Astrocyte of the hippocampus (primary cell): ENCODE measurements at regions not wholly inside any gene's neighbourhood (a gene's known extent, or its start where the extent isn't known, plus 50 kb on each side); places are given as distances from the start of the nearest gene placed in this dataset.

ENCODE experiments used
- DNase-seq: peaks from one replicate; pipeline ENCODE4 v3.0.0; 2011; ENCODE audit warnings: low read depth, low spot score

DNA sequence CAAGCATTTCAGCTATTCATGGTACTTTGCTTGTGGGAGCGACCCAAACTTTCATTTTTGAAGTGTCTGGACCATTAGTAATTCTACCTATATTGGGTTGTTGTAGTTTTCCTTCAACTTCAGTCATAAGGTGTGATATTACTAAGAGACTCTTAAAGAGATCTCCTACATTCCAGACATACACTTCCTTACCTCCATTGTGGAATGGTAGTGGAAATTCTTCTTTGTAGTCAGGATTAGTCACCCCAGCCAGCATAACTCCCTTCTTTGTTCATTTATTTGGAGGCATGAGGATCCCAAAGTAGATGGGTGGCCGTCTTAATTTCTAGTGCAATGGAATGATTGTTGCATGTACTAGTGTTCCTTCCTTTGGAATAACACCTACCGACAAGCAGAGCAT is 991.4 kb downstream of the ARAP2 start:
- DNase-seq, result peak; percentile 14

DNA sequence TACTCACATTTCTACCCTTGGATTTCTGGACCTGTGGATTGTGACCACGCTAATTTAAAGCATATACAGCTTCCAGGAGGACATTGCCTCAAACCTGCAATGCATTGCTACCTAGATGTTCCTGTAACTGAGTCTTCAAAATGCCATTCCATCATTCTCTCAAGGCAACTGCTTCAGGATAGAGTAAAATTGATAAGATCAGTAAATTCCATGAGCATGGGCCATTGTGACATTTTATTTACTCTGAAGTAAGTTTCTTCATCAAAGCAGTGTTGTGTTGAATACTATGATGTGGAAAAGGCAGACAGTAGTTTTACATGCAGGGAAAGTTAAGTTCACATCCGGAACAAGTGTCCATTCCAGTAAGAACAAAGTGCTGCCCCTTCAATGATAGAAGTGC is 991.0 kb downstream of the ARAP2 start:
- no peak for DNase-seq

- no peak for DNase-seq
These were observed 957.9 kb downstream of the ARAP2 start for GRCh38 chr4:35286434-35286833.

- peak; percentile 0 for DNase-seq
These were observed 943.1 kb downstream of the ARAP2 start for GRCh38 chr4:35300996-35301774.

- no peak for DNase-seq
These were observed 928.9 kb downstream of the ARAP2 start for GRCh38 chr4:35315419-35315818.

- no peak for DNase-seq
These were observed 918.3 kb downstream of the ARAP2 start for GRCh38 chr4:35325908-35326453.

GRCh38 chr4:35342833-35343232 is 901.5 kb downstream of the ARAP2 start:
- no peak for DNase-seq

GRCh38 chr4:35347276-35347675 is 897.0 kb downstream of the ARAP2 start:
- no peak for DNase-seq

DNA sequence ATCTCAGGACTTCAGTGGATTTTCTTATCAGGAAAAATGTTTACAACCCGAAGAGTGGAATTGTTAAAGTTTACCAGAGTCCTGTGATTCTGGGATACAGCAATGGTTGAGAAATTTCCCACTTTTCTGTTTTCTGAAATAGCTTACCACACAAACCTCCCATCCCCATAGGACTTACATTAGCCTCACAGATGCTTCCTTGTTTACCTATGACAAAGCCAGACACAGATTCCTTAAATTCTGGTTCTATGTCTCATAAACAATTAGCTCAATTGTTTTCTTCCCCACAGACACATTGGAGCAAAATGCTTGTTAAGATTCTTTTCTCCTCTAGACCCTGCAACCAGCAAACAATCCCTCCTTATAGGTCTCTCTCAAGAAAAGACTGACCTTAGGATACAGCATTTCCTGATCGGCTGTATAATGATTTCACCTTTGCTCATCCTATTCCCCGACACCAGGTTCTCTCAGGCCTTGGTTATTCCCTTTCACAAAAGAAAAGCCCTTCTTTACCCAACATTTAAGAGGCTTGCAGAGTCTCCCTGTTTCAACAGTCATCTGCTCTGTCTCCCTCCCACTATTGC is 886.2 kb downstream of the ARAP2 start:
- DNase-seq, result peak; percentile 3

DNA sequence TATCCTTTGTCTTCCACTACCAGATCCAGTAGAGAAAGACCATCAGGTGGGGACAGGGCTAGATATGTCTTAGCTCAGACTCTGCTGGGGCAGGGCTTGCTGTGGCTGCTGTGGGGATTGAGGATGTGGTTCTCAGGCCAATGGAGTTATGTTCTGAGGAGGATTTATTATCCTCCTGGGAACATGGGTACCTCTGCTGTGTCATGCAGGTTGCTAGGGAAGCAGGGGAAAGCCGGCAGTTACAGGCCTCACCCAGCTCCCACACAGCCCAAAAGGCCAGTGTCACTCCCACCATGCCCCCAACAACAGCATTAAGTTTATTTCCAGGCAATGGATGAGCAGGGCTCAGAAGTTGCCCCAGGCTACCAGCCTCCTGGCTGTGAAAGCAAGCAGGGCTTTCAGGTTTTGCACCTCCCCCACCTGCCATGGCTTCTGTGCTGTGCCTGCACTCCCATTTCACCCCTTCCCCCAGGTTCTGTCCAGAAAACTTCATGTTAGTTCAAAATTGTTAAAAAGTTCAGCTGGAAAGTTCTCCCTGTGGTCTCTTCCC is 879.9 kb downstream of the ARAP2 start:
- no peak for DNase-seq

DNA sequence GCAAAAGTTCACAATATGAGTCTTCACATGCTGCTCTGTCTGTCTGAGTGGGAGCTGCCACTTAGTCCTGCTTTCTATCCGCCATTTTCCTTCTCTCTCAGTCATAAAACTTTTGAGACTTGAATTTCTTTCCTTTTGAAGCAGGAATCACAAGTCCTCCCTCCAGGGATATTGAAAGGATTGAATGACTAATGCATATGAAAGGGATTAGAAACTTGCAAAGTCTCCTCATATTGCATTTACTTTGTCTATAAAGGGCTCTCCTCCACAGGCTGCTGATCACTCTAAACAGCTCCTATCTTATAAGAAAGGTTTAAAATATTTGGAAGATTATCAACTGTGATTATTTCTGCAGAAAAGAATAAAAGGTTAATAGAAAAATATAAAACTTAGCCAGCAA is 879.1 kb downstream of the ARAP2 start:
- DNase-seq, result no peak

- no peak for DNase-seq
These were observed 844.4 kb downstream of the ARAP2 start for GRCh38 chr4:35399912-35400311.

DNA sequence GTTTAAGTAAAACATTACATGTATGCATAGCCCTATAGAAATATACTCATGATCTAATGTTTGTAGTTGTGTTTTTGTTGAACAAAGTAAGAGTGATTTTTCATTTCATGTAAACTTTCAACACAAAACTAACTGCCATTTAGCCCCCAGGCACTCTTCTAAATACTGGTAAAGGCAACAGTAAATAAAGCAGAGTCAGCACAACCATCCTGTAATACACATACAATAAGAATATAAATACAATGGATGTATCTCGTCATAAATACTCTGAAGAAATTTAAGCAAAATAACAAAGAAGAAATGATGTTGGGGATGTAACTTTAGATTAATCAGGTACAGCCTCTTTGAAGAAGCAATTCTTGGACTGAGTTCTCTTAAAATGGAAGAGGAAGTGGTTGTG is 821.2 kb downstream of the ARAP2 start:
- no peak for DNase-seq

GRCh38 chr4:35447474-35447873 is 796.8 kb downstream of the ARAP2 start:
- DNase-seq, result no peak

DNA sequence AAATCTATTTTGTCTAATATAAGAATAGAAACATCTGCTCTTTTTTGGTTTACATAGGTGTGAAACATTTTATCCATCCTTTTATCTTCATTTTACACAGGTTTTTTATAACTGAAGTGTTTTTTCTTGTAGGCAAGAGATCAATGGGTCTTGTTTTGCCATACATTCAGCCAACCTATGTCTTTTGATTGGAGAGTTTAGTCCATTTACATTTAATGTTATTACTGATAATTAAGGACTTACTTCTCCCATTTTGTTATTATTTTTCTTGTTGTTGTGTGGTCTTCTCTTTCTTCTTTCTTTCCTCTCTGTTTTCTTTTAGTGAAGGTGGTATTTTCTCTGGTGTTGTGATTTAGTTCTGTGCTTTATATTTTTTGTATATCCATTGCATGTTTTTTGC is 785.3 kb downstream of the ARAP2 start:
- DNase-seq, result no peak

- DNase-seq, result no peak
These were observed 782.2 kb downstream of the ARAP2 start for GRCh38 chr4:35461931-35462659.

- DNase-seq, result no peak
These were observed 780.9 kb downstream of the ARAP2 start for GRCh38 chr4:35463251-35463952.

DNA sequence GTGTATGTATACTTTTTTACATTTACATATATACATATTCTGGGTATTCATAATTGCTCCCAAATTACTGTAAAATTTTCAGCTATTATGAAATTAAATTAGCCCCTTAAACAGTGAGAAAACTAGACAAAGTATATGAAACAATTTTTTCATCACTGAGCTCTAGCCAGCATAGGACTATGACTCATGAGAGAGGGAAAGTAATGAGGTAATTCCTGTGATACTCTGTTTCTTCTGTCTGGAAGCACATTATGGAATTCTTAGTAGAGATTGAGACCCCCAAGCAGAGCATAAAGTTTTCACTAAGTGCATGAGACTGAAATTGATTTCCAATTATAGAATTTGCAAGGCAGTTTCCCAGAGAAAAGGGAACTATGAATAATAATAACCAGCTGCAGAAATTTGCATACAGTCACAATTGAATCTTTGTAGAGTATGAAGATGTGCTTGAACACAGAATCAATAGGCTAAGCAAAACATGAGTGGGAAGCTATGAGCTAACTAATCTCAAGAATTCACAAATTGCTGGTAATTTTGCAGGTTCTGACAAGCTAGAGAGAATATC is 779.3 kb downstream of the ARAP2 start:
- no peak for DNase-seq

DNA sequence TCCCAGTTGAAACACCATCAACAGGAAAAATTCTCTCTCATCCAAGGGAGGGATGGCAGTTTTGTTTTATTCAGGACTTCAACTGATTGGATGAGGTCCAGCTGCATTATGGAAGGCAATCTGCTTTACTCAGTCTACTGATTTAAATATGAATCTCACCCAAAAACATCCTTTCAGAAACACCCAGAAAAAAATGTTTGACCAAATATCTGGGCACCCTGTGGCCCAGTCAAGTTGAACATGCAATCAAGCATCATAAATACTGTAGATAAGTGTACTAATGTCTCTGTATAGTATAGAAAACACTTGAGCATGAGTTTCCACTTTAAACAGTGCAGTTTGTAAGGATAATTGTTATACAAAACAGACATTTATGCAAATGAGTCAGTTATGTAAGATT is 753.2 kb downstream of the ARAP2 start:
- no peak for DNase-seq

- DNase-seq, result no peak
These were observed 750.3 kb downstream of the ARAP2 start for GRCh38 chr4:35493977-35494376.

- DNase-seq, result no peak
These were observed 749.4 kb downstream of the ARAP2 start for GRCh38 chr4:35494955-35495354.
